ENCODE measurements at regions not wholly inside any gene's neighbourhood (a gene's known extent, or its start where the extent isn't known, plus 50 kb on each side); places are given as distances from the start of the nearest gene placed in this dataset.

DNA sequence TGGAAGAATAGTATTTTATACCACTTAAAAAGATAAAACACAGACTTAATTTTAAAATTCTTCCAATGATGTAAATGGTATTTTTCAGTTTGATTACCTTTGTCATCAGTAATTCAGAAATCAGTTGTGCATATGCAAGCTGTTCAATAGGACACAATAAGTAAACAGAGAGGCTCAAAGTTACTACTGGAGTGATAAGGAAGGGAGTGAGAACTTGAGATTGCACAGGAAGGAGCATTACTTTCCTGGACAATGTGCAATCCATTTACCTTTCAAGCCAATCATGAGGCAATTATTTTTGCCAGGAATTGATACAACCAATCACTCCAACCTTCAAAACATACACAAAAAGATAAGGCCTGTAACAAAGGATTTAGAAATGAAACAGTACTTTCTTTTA, 1024.3 kb downstream of the RAPGEF2 start:
- no TSS peak for BruUV-seq (replicated peaks)
- Histone ChIP-seq H4K20me1 (ENCODE audit: insufficient read depth, low read length) (no peaks in the 10 kb centered on the region), H3K4me1 (ENCODE audit: insufficient read depth, low read length) (no peaks in the 10 kb centered on the region), H2AFZ (ENCODE audit: low read length) (no peak overlapping the region), H3K4me2 (ENCODE audit: low read depth, low read length) (no peak overlapping the region), H3K27me3 (ENCODE audit: control insufficient read depth in 1 of 2, insufficient read depth in 2 of 2, low read length in 2 of 2) (no peaks in the 10 kb centered on the region), H3K27ac (ENCODE audit: extremely low read length, insufficient read depth, low read length) (no peak overlapping the region), H3K9ac (ENCODE audit: insufficient read depth, low read depth, low read length) (no peak overlapping the region), H3K4me3 (replicated peaks in 1 of 3; ENCODE audit: insufficient read depth in 1 of 3, low read depth in 2 of 3, low read length in 3 of 3) (no peak overlapping the region), H3K79me2 (ENCODE audit: insufficient read depth, low read length) (no peaks in the 10 kb centered on the region), H3K36me3 (replicated peaks in 1 of 2; ENCODE audit: control insufficient read depth in 1 of 2, insufficient read depth in 2 of 2, low read length in 2 of 2) (no peaks in the 10 kb centered on the region), H3K9me3 (ENCODE audit: low read length) (peaks cover 27% of the 10 kb centered on the region)
- ChIA-PET CTCF (ENCODE audit: low intra/inter-chr PET ratio, low total read pairs) (no interaction called here), POLR2A (no interaction called here)
- FAIRE-seq: no peak
- no peak for TF ChIP-seq ZSCAN12 (CRISPR knock-in tag; IDR thresholded peaks at IDR 0.05)
- TF ChIP-seq NFIC (IDR thresholded peaks at IDR 0.05; ENCODE audit: low read length): no peak
- no peak for TF ChIP-seq PLRG1 (conservative IDR thresholded peaks at IDR 0.05)
- TF ChIP-seq, protein P1, sequence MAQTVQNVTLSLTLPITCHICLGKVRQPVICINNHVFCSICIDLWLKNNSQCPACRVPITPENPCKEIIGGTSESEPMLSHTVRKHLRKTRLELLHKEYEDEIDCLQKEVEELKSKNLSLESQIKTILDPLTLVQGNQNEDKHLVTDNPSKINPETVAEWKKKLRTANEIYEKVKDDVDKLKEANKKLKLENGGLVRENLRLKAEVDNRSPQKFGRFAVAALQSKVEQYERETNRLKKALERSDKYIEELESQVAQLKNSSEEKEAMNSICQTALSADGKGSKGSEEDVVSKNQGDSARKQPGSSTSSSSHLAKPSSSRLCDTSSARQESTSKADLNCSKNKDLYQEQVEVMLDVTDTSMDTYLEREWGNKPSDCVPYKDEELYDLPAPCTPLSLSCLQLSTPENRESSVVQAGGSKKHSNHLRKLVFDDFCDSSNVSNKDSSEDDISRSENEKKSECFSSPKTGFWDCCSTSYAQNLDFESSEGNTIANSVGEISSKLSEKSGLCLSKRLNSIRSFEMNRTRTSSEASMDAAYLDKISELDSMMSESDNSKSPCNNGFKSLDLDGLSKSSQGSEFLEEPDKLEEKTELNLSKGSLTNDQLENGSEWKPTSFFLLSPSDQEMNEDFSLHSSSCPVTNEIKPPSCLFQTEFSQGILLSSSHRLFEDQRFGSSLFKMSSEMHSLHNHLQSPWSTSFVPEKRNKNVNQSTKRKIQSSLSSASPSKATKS (CRISPR knock-in tag; IDR thresholded peaks at IDR 0.05): no peak
- TF ChIP-seq, protein P2, sequence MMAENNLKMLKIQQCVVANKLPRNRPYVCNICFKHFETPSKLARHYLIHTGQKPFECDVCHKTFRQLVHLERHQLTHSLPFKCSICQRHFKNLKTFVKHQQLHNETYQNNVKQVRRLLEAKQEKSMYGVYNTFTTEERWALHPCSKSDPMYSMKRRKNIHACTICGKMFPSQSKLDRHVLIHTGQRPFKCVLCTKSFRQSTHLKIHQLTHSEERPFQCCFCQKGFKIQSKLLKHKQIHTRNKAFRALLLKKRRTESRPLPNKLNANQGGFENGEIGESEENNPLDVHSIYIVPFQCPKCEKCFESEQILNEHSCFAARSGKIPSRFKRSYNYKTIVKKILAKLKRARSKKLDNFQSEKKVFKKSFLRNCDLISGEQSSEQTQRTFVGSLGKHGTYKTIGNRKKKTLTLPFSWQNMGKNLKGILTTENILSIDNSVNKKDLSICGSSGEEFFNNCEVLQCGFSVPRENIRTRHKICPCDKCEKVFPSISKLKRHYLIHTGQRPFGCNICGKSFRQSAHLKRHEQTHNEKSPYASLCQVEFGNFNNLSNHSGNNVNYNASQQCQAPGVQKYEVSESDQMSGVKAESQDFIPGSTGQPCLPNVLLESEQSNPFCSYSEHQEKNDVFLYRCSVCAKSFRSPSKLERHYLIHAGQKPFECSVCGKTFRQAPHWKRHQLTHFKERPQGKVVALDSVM (CRISPR knock-in tag; IDR thresholded peaks at IDR 0.05): no peak
- no peak for TF ChIP-seq RBAK (CRISPR knock-in tag; IDR thresholded peaks at IDR 0.05)
- TF ChIP-seq GTF2F1 (IDR thresholded peaks at IDR 0.05; ENCODE audit: low read length): no peak
- TF ChIP-seq ZNF570 (CRISPR knock-in tag; IDR thresholded peaks at IDR 0.05; ENCODE audit: borderline replicate concordance): no peak
- DNase-seq (ENCODE audit: low spot score): no peak
- ATAC-seq: no peak
- intact Hi-C loops (cut with micrococcal nuclease; ENCODE audit: unreplicated experiment) (no loop called here), in situ Hi-C loops (cut with HindIII; ENCODE audit: extremely low pct_ligation_motif_present, low pct_unique_long_range_greater_than_20kb) (no loop called here)
